ENCODE measurements at regions not wholly inside any gene's neighbourhood (a gene's known extent, or its start where the extent isn't known, plus 50 kb on each side); places are given as distances from the start of the nearest gene placed in this dataset.

DNA sequence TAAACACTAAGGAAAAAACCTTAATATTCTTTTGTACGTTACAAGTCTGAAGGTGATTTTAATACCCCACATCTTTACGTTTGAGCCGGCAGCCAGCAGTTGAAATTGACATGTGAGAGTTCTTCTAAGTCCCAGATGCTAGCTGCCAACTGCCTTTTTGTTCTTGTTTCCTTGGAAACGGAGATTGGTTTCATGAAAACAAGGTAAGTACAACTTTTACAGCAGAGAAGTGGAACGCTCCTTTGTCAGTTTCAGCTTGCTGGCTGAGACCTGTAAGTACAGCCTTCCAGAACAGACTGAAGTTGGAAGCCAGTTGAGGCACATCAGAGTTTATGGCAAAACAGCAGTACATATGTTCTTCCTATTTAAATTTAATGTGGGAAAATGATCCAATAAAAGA, 1018.4 kb upstream of the ARRDC3 start:
- Histone ChIP-seq H3K9ac (ENCODE audit: low read length) (peak overlapping the region; percentile 75), H3K9me3 (ENCODE audit: control insufficient read depth, low read length) (no peaks in the 10 kb centered on the region), H2BK12ac (ENCODE audit: low read length in 2 of 2) (no peak overlapping the region), H2AFZ (ENCODE audit: low read depth, low read length) (no peak overlapping the region), H2BK5ac (ENCODE audit: low read depth, low read length, poor library complexity, severe bottlenecking) (no peak overlapping the region), H3K18ac (ENCODE audit: low read depth in 1 of 2, low read length in 2 of 2) (no peak overlapping the region), H3K36me3 (ENCODE audit: control insufficient read depth in 1 of 2, insufficient read depth in 2 of 2, low read depth in 1 of 2, low read length in 2 of 2) (no peaks in the 10 kb centered on the region), H3K4ac (ENCODE audit: low read depth in 1 of 2, low read length in 2 of 2) (no peak overlapping the region), H3K4me3 (ENCODE audit: insufficient read depth in 1 of 2, low read depth in 1 of 2, low read length in 2 of 2) (no peak overlapping the region), H2BK15ac (ENCODE audit: low read depth, poor library complexity, severe bottlenecking) (no peak overlapping the region), H3K27me3 (ENCODE audit: control insufficient read depth in 1 of 2, insufficient read depth in 1 of 2, low read length in 2 of 2) (no peaks in the 10 kb centered on the region), H4K91ac (ENCODE audit: low read length) (no peak overlapping the region), H2BK120ac (ENCODE audit: low read depth, low read length) (no peak overlapping the region), H2AK5ac (ENCODE audit: low read length, severe bottlenecking) (no peak overlapping the region), H4K8ac (ENCODE audit: low read length) (no peak overlapping the region), H3K4me1 (ENCODE audit: control insufficient read depth, insufficient read depth, low read depth, low read length) (no peaks in the 10 kb centered on the region), H3K79me1 (replicated peaks; ENCODE audit: low read length, poor library complexity, severe bottlenecking) (no peaks in the 10 kb centered on the region), H3K23ac (ENCODE audit: low read length in 2 of 2) (no peak overlapping the region), H3K4me2 (ENCODE audit: low read length, poor library complexity, severe bottlenecking) (no peak overlapping the region), H3K14ac (ENCODE audit: low read length in 2 of 2) (no peak overlapping the region), H3K27ac (ENCODE audit: low read length, poor library complexity, severe bottlenecking) (no peak overlapping the region)
- 84% methylated on average over 5 of the region's 5 CpGs for WGBS
- DNase-seq: no peak

DNA sequence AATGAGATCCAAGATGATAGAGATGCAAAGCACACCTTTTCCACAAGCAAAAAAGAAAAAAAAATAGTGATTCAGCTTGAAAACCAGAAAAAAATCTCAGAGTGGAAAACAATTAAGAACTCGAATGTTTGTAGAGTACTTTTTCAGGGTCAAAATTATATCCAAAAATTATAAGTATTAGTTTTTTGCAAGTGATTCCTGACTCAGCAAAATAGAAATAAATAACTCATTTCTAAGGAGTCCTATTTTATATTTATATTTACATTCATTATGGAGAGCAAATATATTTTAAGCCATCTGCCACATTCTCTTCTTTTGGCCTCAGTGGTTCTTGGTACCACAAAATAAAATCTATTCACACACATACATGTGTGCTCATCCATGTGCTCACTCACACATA, 1011.8 kb upstream of the ARRDC3 start:
- no peaks in the 10 kb centered on the region for H3K9me3 ChIP-seq (ENCODE audit: control insufficient read depth, low read length)
- DNase-seq: no peak
- no peak overlapping the region for H3K18ac ChIP-seq (ENCODE audit: low read depth in 1 of 2, low read length in 2 of 2)
- H3K27ac ChIP-seq (ENCODE audit: low read length, poor library complexity, severe bottlenecking): no peak overlapping the region
- no peak overlapping the region for H2AK5ac ChIP-seq (ENCODE audit: low read length, severe bottlenecking)
- H2BK120ac ChIP-seq (ENCODE audit: low read depth, low read length): no peak overlapping the region
- H2BK15ac ChIP-seq (ENCODE audit: low read depth, poor library complexity, severe bottlenecking): no peak overlapping the region
- H2BK5ac ChIP-seq (ENCODE audit: low read depth, low read length, poor library complexity, severe bottlenecking): no peak overlapping the region
- no peak overlapping the region for H2AFZ ChIP-seq (ENCODE audit: low read depth, low read length)
- H3K9ac ChIP-seq (ENCODE audit: low read length): no peak overlapping the region
- H3K4me3 ChIP-seq (ENCODE audit: insufficient read depth in 1 of 2, low read depth in 1 of 2, low read length in 2 of 2): no peak overlapping the region
- H2BK12ac ChIP-seq (ENCODE audit: low read length in 2 of 2): no peak overlapping the region
- H3K4me1 ChIP-seq (ENCODE audit: control insufficient read depth, insufficient read depth, low read depth, low read length): no peaks in the 10 kb centered on the region
- no peak overlapping the region for H3K23ac ChIP-seq (ENCODE audit: low read length in 2 of 2)
- no peaks in the 10 kb centered on the region for H3K79me1 ChIP-seq (replicated peaks; ENCODE audit: low read length, poor library complexity, severe bottlenecking)
- H3K14ac ChIP-seq (ENCODE audit: low read length in 2 of 2): no peak overlapping the region
- WGBS: no CpG with 5 or more reads among the region's 1 CpG
- H4K91ac ChIP-seq (ENCODE audit: low read length): no peak overlapping the region
- H3K4me2 ChIP-seq (ENCODE audit: low read length, poor library complexity, severe bottlenecking): no peak overlapping the region
- no peak overlapping the region for H4K8ac ChIP-seq (ENCODE audit: low read length)
- H3K36me3 ChIP-seq (ENCODE audit: control insufficient read depth in 1 of 2, insufficient read depth in 2 of 2, low read depth in 1 of 2, low read length in 2 of 2): no peaks in the 10 kb centered on the region
- no peaks in the 10 kb centered on the region for H3K27me3 ChIP-seq (ENCODE audit: control insufficient read depth in 1 of 2, insufficient read depth in 1 of 2, low read length in 2 of 2)
- no peak overlapping the region for H3K4ac ChIP-seq (ENCODE audit: low read depth in 1 of 2, low read length in 2 of 2)

DNA sequence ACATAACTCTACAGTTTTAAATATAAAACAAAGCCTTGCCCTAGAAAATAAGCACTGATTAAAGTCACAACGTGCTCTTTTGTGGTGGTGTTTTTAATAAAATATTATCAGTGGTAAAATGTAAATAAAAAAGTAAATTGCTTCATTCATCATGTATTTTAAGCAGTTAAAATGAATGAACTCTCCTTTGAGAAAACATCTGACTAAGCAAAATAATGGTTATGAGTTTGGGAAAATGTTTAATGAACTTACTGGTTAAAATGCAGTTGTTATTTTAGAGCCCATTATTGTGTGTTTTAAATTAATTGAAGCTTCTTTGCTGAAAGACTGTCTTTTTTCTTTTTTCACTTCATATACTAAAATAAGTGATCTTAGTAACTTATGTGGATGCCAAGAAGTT, 1007.5 kb upstream of the ARRDC3 start:
- H2BK12ac ChIP-seq (ENCODE audit: low read length in 2 of 2): no peak overlapping the region
- no peak overlapping the region for H3K14ac ChIP-seq (ENCODE audit: low read length in 2 of 2)
- H3K9ac ChIP-seq (ENCODE audit: low read length): no peak overlapping the region
- no peaks in the 10 kb centered on the region for H3K36me3 ChIP-seq (ENCODE audit: control insufficient read depth in 1 of 2, insufficient read depth in 2 of 2, low read depth in 1 of 2, low read length in 2 of 2)
- no peak overlapping the region for H2BK15ac ChIP-seq (ENCODE audit: low read depth, poor library complexity, severe bottlenecking)
- H3K23ac ChIP-seq (ENCODE audit: low read length in 2 of 2): no peak overlapping the region
- no peak overlapping the region for H2AK5ac ChIP-seq (ENCODE audit: low read length, severe bottlenecking)
- H3K9me3 ChIP-seq (ENCODE audit: control insufficient read depth, low read length): no peaks in the 10 kb centered on the region
- no peak overlapping the region for H3K18ac ChIP-seq (ENCODE audit: low read depth in 1 of 2, low read length in 2 of 2)
- H4K8ac ChIP-seq (ENCODE audit: low read length): no peak overlapping the region
- no peak overlapping the region for H2BK120ac ChIP-seq (ENCODE audit: low read depth, low read length)
- no peak overlapping the region for H2BK5ac ChIP-seq (ENCODE audit: low read depth, low read length, poor library complexity, severe bottlenecking)
- no peak overlapping the region for H2AFZ ChIP-seq (ENCODE audit: low read depth, low read length)
- no peak overlapping the region for H3K27ac ChIP-seq (ENCODE audit: low read length, poor library complexity, severe bottlenecking)
- H3K4ac ChIP-seq (ENCODE audit: low read depth in 1 of 2, low read length in 2 of 2): no peak overlapping the region
- H3K27me3 ChIP-seq (ENCODE audit: control insufficient read depth in 1 of 2, insufficient read depth in 1 of 2, low read length in 2 of 2): no peaks in the 10 kb centered on the region
- no peak overlapping the region for H3K4me2 ChIP-seq (ENCODE audit: low read length, poor library complexity, severe bottlenecking)
- no CpG with 5 or more reads among the region's 1 CpG for WGBS
- H3K4me3 ChIP-seq (ENCODE audit: insufficient read depth in 1 of 2, low read depth in 1 of 2, low read length in 2 of 2): no peak overlapping the region
- no peak overlapping the region for H4K91ac ChIP-seq (ENCODE audit: low read length)
- H3K4me1 ChIP-seq (ENCODE audit: control insufficient read depth, insufficient read depth, low read depth, low read length): no peaks in the 10 kb centered on the region
- no peak for DNase-seq
- H3K79me1 ChIP-seq (replicated peaks; ENCODE audit: low read length, poor library complexity, severe bottlenecking): no peaks in the 10 kb centered on the region

DNA sequence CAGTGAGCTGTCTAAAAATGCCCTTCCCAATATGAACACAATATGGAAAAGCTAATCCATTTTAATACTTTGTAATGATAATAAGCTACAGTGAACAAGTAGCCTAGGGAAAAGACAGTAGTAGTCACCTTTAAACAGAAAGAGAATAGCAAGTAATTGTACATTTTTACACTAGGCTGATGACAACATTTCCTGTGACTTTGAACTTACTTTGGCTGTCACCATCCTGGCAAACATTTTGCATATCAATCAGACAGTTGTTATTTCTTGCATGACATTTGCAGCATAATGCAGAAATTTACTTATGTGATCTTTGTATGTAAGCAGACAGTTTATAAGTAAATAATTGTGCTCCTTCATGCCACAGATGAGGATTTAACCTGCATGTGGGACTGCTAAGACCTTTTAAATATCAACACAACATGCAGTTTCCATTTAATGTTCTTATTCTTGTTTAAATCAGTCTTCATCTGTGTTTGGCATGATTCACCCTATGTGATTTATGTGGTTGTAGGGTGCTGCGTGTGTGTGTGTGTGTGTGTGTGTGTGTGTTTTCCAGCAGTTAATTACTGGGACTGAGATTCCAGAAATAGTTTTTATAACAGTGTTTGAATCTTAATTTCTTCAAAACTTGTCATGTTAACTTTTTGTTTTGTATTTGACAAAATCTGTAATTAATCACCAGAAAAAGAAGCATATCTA, 997.1 kb upstream of the ARRDC3 start:
- H3K27me3 ChIP-seq (ENCODE audit: control insufficient read depth in 1 of 2, insufficient read depth in 1 of 2, low read length in 2 of 2): no peaks in the 10 kb centered on the region
- no peak overlapping the region for H3K14ac ChIP-seq (ENCODE audit: low read length in 2 of 2)
- H3K79me1 ChIP-seq (replicated peaks; ENCODE audit: low read length, poor library complexity, severe bottlenecking): no peaks in the 10 kb centered on the region
- H3K23ac ChIP-seq (ENCODE audit: low read length in 2 of 2): no peak overlapping the region
- no peak overlapping the region for H3K4me2 ChIP-seq (ENCODE audit: low read length, poor library complexity, severe bottlenecking)
- H2BK12ac ChIP-seq (ENCODE audit: low read length in 2 of 2): no peak overlapping the region
- DNase-seq: peak; percentile 28
- H3K18ac ChIP-seq (ENCODE audit: low read depth in 1 of 2, low read length in 2 of 2): no peak overlapping the region
- H2BK15ac ChIP-seq (ENCODE audit: low read depth, poor library complexity, severe bottlenecking): no peak overlapping the region
- H4K8ac ChIP-seq (ENCODE audit: low read length): no peak overlapping the region
- no peak overlapping the region for H3K4ac ChIP-seq (ENCODE audit: low read depth in 1 of 2, low read length in 2 of 2)
- no peak overlapping the region for H2AK5ac ChIP-seq (ENCODE audit: low read length, severe bottlenecking)
- H2BK120ac ChIP-seq (ENCODE audit: low read depth, low read length): no peak overlapping the region
- no peak overlapping the region for H3K9ac ChIP-seq (ENCODE audit: low read length)
- H3K4me3 ChIP-seq (ENCODE audit: insufficient read depth in 1 of 2, low read depth in 1 of 2, low read length in 2 of 2): no peak overlapping the region
- H3K4me1 ChIP-seq (ENCODE audit: control insufficient read depth, insufficient read depth, low read depth, low read length): peaks cover 4% of the 10 kb centered on the region
- no peaks in the 10 kb centered on the region for H3K36me3 ChIP-seq (ENCODE audit: control insufficient read depth in 1 of 2, insufficient read depth in 2 of 2, low read depth in 1 of 2, low read length in 2 of 2)
- 14% methylated on average over 1 of the region's 1 CpG for WGBS
- H3K27ac ChIP-seq (ENCODE audit: low read length, poor library complexity, severe bottlenecking): no peak overlapping the region
- no peak overlapping the region for H2BK5ac ChIP-seq (ENCODE audit: low read depth, low read length, poor library complexity, severe bottlenecking)
- H2AFZ ChIP-seq (ENCODE audit: low read depth, low read length): no peak overlapping the region
- H3K9me3 ChIP-seq (ENCODE audit: control insufficient read depth, low read length): no peaks in the 10 kb centered on the region
- no peak overlapping the region for H4K91ac ChIP-seq (ENCODE audit: low read length)
